ENCODE measurements at regions not wholly inside any gene's neighbourhood (a gene's known extent, or its start where the extent isn't known, plus 50 kb on each side); places are given as distances from the start of the nearest gene placed in this dataset.

DNA sequence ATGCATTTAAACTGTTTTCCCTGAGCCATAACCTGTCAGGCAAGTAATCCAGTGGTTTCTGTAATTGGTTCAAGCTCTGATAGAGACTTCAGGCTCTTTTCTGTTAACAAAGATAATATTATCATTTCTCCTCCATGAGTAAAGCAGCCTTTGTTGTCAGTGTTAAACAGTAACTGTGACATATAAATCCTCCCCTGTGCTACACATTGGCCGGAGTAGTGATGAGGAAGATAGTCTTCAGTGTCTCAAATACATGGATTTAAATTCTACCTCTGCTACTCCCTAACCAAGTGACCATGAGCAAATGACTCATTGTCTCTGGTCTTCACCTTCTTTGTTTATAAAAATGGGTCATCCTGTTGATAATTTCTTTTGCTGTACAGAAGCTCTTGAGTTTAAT is 615.5 kb upstream of the CHD1 start:
- TF ChIP-seq, protein P1, sequence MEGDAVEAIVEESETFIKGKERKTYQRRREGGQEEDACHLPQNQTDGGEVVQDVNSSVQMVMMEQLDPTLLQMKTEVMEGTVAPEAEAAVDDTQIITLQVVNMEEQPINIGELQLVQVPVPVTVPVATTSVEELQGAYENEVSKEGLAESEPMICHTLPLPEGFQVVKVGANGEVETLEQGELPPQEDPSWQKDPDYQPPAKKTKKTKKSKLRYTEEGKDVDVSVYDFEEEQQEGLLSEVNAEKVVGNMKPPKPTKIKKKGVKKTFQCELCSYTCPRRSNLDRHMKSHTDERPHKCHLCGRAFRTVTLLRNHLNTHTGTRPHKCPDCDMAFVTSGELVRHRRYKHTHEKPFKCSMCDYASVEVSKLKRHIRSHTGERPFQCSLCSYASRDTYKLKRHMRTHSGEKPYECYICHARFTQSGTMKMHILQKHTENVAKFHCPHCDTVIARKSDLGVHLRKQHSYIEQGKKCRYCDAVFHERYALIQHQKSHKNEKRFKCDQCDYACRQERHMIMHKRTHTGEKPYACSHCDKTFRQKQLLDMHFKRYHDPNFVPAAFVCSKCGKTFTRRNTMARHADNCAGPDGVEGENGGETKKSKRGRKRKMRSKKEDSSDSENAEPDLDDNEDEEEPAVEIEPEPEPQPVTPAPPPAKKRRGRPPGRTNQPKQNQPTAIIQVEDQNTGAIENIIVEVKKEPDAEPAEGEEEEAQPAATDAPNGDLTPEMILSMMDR (IDR thresholded peaks at IDR 0.05): no peak
- TF ChIP-seq SIN3A (IDR thresholded peaks at IDR 0.05; ENCODE audit: borderline replicate concordance, low read depth, low read length) (no peak), RAD21 (IDR thresholded peaks at IDR 0.05; ENCODE audit: low read length) (no peak), MXI1 (IDR thresholded peaks at IDR 0.05; ENCODE audit: low read depth, low read length) (no peak)
- TF ChIP-seq, protein P2, sequence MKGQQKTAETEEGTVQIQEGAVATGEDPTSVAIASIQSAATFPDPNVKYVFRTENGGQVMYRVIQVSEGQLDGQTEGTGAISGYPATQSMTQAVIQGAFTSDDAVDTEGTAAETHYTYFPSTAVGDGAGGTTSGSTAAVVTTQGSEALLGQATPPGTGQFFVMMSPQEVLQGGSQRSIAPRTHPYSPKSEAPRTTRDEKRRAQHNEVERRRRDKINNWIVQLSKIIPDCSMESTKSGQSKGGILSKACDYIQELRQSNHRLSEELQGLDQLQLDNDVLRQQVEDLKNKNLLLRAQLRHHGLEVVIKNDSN (IDR thresholded peaks at IDR 0.05; ENCODE audit: borderline replicate concordance, low read depth): no peak
- TF ChIP-seq, protein P3, sequence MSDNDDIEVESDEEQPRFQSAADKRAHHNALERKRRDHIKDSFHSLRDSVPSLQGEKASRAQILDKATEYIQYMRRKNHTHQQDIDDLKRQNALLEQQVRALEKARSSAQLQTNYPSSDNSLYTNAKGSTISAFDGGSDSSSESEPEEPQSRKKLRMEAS (IDR thresholded peaks at IDR 0.05; ENCODE audit: low read depth): no peak

Data from SK-N-SH (cell line).